ENCODE measurements at regions not wholly inside any gene's neighbourhood (a gene's known extent, or its start where the extent isn't known, plus 50 kb on each side); places are given as distances from the start of the nearest gene placed in this dataset.

DNA sequence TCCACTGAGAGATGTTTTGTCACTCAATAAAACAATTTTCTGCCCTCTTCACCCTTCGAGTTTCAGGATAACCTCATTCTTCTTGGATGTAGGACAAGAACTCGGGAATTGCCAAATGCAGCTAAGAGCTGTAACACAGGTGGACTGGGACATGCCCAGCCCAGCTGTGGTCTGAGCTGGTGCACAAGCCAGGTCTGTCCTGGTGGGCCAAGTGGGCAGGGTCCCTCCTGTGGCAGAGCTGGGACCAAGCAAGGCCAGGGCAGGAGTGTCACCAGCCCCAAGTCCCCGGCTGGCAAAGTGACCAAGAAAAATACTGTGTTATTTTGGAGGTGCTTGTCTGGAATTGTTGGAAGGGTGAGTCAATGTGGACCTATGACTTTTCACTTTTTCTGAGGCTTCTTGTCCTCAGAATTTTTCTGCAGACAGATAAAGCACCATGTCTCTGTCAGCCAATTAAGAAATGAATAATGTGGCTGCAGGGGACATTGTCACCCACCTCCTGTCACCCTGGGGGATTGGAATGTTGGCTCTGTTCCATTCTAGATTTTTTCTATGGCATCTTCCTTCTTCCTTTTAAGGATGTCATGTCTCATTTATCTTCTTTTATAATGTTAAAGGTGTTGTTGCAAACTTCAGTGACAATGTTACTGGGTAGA, 645.2 kb upstream of the EPHA6 start:
- H3K27me3 Mint-ChIP-seq: no peaks in the 10 kb centered on the region
- H3K4me1 Mint-ChIP-seq (ENCODE audit: low read depth): no peaks in the 10 kb centered on the region
- H3K27ac Mint-ChIP-seq: no peak overlapping the region
- peaks cover 2% of the 10 kb centered on the region for H3K36me3 Mint-ChIP-seq (ENCODE audit: insufficient read depth)
- TF ChIP-seq, protein P1, sequence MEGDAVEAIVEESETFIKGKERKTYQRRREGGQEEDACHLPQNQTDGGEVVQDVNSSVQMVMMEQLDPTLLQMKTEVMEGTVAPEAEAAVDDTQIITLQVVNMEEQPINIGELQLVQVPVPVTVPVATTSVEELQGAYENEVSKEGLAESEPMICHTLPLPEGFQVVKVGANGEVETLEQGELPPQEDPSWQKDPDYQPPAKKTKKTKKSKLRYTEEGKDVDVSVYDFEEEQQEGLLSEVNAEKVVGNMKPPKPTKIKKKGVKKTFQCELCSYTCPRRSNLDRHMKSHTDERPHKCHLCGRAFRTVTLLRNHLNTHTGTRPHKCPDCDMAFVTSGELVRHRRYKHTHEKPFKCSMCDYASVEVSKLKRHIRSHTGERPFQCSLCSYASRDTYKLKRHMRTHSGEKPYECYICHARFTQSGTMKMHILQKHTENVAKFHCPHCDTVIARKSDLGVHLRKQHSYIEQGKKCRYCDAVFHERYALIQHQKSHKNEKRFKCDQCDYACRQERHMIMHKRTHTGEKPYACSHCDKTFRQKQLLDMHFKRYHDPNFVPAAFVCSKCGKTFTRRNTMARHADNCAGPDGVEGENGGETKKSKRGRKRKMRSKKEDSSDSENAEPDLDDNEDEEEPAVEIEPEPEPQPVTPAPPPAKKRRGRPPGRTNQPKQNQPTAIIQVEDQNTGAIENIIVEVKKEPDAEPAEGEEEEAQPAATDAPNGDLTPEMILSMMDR (IDR thresholded peaks at IDR 0.05; ENCODE audit: unreplicated experiment): no peak
- peaks cover 20% of the 10 kb centered on the region for H3K9me3 Mint-ChIP-seq (ENCODE audit: low read depth)
- no peak for DNase-seq (ENCODE audit: low spot score, unreplicated experiment)
- no peak overlapping the region for H3K4me3 Mint-ChIP-seq (ENCODE audit: low read depth)

DNA sequence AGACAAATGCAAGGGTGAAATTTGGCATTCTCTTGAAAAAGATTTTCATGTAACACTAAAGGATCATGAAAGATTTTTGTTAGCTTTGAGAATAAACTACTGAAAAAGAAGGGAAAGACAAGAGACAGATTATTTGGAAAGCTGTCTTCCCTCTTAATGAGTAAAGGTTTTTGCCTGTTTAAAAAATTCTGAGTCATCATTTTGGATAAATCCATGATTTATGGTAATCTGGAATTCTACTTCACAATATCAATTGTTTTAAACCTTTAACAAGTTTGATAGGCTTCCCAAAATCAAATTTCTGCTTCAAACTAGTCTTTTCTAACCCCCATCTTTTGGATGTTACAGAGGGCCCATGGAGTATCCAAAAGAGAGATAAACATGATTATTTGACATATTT, 641.5 kb upstream of the EPHA6 start:
- TF ChIP-seq, protein P1 (IDR thresholded peaks at IDR 0.05; ENCODE audit: unreplicated experiment): no peak
- H3K4me3 Mint-ChIP-seq (ENCODE audit: low read depth): no peak overlapping the region
- DNase-seq (ENCODE audit: low spot score, unreplicated experiment): no peak
- peaks cover 2% of the 10 kb centered on the region for H3K36me3 Mint-ChIP-seq (ENCODE audit: insufficient read depth)
- no peaks in the 10 kb centered on the region for H3K4me1 Mint-ChIP-seq (ENCODE audit: low read depth)
- no peak overlapping the region for H3K27ac Mint-ChIP-seq
- no peaks in the 10 kb centered on the region for H3K27me3 Mint-ChIP-seq
- H3K9me3 Mint-ChIP-seq (ENCODE audit: low read depth): peaks cover 29% of the 10 kb centered on the region

DNA sequence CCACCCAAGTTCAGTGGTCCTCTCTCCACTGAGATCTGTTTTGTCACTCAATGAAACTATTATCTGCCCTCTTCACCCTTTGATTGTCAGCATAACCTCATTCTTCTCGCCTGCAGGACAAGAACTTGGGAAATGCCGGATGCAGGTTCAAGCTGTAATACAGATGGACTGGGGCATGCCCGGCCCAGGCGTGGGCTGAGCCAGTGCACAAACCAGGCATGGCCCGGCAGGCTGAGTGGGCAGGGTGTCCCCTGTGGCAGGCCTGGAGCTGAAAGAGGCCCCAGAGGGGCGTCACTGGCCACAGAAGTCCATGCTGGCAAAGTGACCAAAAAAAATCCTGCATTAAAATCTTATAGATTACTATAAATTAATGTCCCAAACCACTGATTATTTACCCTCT, 638.9 kb upstream of the EPHA6 start:
- peaks cover 22% of the 10 kb centered on the region for H3K9me3 Mint-ChIP-seq (ENCODE audit: low read depth)

DNA sequence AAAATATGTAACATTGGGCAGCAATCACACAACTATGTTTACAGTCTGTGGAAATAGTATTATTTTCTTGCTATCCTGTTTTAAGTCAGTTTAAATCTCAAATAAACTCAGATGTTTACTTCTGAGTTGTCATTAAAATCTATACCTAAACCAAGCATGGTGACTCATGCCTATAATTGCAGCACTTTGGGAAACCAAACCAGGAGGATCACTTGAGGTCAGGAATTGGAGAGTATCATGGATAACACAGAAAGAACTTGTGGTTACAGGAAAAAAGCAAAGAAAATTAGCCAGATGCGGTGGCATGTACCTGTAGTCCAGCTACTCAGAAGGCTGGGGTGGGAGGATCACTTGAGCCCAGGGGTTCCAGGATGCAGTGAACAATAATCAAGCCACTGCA, 631.6 kb upstream of the EPHA6 start:
- no peaks in the 10 kb centered on the region for H3K36me3 Mint-ChIP-seq (ENCODE audit: insufficient read depth)
- TF ChIP-seq, protein P1 (IDR thresholded peaks at IDR 0.05; ENCODE audit: unreplicated experiment): no peak
- H3K4me3 Mint-ChIP-seq (ENCODE audit: low read depth): no peak overlapping the region
- H3K27me3 Mint-ChIP-seq: no peaks in the 10 kb centered on the region
- H3K27ac Mint-ChIP-seq: no peak overlapping the region
- H3K4me1 Mint-ChIP-seq (ENCODE audit: low read depth): peaks cover 1% of the 10 kb centered on the region
- no peaks in the 10 kb centered on the region for H3K9me3 Mint-ChIP-seq (ENCODE audit: low read depth)
- DNase-seq (ENCODE audit: low spot score, unreplicated experiment): no peak

More for the DNA sequence above, 638.9 kb upstream of the EPHA6 start:
- no peak for DNase-seq (ENCODE audit: low spot score, unreplicated experiment)
- H3K27me3 Mint-ChIP-seq: no peaks in the 10 kb centered on the region
- H3K27ac Mint-ChIP-seq: no peak overlapping the region
- TF ChIP-seq, protein P1 (IDR thresholded peaks at IDR 0.05; ENCODE audit: unreplicated experiment): no peak
- no peaks in the 10 kb centered on the region for H3K36me3 Mint-ChIP-seq (ENCODE audit: insufficient read depth)
- H3K4me3 Mint-ChIP-seq (ENCODE audit: low read depth): no peak overlapping the region
- H3K4me1 Mint-ChIP-seq (ENCODE audit: low read depth): no peaks in the 10 kb centered on the region

DNA sequence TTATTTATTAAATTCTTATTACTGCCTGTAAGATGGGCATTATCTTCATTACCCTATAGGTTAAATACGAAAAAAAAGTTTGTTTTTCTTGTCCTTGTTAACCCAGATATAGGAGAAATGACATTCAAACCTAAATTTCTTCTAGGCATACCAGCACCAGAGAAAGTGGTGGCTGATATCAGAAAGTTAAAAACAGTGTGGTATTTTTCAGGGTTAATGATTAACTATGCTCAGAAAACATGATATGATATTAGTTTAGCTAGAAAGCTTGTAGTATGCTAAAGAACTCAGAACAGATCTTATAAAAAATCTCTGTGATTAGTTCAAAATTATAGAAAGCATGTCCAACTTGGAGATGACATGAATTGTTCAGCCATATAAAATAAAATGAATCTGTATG, 630.5 kb upstream of the EPHA6 start:
- peaks cover 1% of the 10 kb centered on the region for H3K4me1 Mint-ChIP-seq (ENCODE audit: low read depth)
- DNase-seq (ENCODE audit: low spot score, unreplicated experiment): no peak
- H3K27ac Mint-ChIP-seq: no peak overlapping the region
- no peaks in the 10 kb centered on the region for H3K27me3 Mint-ChIP-seq
- H3K4me3 Mint-ChIP-seq (ENCODE audit: low read depth): no peak overlapping the region
- H3K36me3 Mint-ChIP-seq (ENCODE audit: insufficient read depth): no peaks in the 10 kb centered on the region
- H3K9me3 Mint-ChIP-seq (ENCODE audit: low read depth): no peaks in the 10 kb centered on the region
- TF ChIP-seq, protein P1 (IDR thresholded peaks at IDR 0.05; ENCODE audit: unreplicated experiment): no peak

Measured in progenitor cell of endocrine pancreas (in vitro differentiated cells).